ENCODE measurements at regions not wholly inside any gene's neighbourhood (a gene's known extent, or its start where the extent isn't known, plus 50 kb on each side); places are given as distances from the start of the nearest gene placed in this dataset.
"Not testable (repeated sequence)": the region's sequence is repeated elsewhere in the genome, so short reads cannot be mapped to it uniquely, and the experiment has no call there.

DNA sequence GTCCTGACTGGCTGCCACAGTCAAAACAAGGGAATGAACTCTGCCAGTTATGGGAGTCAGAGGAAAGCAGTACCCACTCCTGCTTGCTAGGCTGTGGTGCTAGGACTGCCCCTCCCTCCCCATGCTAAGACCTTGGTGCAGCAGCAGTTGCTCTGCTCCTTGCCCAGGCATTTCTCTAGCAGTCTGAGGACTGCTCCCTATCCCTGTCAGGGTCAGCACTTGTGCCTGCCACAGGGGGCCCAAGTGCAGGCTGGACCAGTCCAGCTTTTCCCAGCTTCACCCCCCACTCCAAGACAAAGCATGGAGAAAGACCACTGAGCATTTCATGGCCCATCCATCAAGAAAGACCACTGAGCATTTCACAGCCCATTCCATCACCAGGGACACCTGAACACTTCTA, 305.8 kb upstream of the CLEC14A start:
- DNase-seq: no peak

DNA sequence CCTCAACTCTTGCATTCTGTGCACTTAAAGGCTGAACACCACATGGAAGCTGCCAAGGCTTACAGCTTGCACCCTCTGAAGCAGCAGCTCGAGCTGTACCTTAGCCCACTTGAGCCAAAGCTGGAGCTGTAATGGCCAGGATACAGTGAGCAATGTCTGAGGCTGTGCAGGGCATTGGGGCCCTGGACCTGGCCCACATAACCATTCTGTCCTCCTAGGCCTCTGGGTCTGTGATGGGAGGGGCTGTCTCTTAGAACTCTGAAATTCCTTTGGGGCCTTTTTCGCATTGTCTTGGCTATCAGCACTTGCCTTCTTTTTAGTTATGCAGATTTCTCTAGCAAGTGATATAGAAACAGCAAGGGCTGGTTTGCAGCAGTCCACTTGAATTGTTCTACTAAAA, 303.8 kb upstream of the CLEC14A start:
- DNase-seq: no peak

DNA sequence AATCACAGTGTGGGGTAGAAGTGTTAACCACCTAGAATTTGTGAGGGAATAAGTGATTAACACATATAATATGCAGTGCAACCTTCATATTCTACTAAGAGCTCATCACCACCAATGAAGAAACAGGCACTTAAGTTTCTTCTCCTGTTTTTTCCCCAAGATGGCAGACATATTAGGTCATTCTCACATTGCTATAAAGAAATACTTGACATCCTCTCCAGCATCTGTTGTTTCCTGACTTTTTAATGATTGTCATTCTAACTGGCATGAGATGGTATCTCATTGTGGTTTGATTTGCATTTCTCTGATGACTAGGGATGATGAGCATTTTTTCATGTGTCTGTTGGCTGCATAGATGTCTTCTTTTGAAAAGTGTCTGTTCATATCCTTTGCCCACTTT, 301.5 kb upstream of the CLEC14A start:
- peak; percentile 34 for DNase-seq

DNA sequence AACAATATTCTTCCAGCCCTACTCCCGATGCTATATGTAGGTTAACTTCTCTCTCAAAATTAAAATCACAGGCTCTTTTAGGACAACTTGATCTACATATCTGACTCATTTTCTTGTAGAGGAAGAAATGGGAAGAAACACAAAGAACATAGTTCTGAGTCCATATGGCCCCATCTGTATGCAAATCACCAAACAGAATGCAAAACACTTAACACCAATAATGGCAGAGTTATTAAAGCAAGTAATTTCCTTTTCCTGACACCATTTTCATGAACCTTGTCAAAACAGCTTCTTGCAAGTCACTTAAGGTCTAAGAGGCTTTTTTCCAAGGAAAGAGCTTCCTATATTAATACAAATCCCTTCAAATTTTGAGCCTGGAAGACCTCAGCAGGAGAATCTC, 300.4 kb upstream of the CLEC14A start:
- no peak for DNase-seq

- DNase-seq: no peak
These were observed 298.1 kb upstream of the CLEC14A start for GRCh38 chr14:38554026-38554425.

- DNase-seq: peak; percentile 87
These were observed 297.7 kb upstream of the CLEC14A start for GRCh38 chr14:38553586-38553985.

DNA sequence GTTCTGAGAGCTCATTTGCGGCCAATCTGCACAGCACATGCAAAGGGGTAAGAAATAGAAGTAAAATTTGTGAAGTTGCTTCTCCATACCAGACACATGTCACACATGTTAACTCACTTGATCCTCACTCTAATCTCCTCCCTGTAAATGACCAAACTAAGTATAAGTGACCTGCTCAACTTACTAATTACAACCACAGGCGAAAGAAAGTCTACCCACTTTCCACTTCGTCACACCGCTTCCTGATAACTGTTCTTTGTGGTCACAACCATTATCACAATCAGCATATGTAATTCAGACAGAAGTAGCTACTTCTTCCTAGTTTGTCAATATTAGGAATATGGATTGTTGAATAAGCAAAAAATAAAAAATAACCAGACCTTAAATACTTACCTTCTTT, 293.7 kb upstream of the CLEC14A start:
- no peak for DNase-seq

DNA sequence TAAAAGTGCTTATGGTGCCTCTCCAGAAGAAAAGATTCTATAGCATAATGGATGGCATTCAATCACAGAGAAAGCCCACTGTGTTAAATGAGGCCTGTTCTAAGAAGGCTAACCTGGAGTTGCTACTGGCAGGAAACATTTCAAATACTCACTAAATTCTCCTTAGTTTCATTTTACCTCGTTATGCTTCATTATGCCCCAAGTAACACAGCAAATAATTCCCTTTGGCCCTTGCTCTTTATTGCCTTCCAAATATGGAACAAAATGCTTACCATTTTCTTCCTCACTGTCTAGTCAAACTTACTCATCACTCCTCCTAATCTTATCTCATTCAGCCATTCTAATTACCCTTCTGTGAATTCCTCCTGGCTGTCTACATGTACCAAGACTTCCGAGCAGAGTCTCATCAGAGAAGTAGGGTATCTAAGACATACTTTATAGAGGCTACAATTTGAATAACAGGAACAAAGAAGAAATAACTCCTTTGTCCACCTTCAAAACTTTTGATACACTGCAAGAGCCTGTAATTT, 292.1 kb upstream of the CLEC14A start:
- no peak for DNase-seq

DNA sequence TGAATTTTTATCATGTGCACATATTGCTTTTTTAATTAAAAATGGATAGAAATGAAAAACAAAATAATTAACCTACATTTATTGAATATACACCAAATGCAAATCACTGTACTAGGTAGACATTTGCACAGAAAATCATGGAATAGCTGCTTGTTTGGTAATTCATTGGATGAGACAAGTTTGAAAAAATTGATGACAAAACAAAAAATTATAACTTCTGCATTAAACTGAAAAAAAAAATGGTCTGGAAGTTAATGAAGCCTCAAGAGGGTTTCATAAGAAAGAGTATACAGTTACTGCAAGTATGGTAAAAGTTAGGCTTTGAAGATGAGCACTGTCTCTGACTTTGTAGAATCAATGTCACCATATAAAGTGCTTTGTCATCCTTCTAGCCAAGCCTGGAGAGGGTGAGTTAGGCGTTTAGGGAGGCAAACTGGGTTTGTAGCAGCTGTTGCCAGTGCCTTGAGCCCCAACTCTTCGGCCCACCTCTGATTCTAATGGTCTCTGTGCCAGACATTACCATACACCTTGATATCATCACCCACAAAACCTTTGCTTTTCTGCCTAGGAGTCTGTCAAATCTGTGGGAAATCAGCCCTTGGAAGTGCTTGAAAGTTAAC, 291.1 kb upstream of the CLEC14A start:
- no peak for DNase-seq

GRCh38 chr14:38544776-38545175, 288.9 kb upstream of the CLEC14A start:
- DNase-seq: no peak

DNA sequence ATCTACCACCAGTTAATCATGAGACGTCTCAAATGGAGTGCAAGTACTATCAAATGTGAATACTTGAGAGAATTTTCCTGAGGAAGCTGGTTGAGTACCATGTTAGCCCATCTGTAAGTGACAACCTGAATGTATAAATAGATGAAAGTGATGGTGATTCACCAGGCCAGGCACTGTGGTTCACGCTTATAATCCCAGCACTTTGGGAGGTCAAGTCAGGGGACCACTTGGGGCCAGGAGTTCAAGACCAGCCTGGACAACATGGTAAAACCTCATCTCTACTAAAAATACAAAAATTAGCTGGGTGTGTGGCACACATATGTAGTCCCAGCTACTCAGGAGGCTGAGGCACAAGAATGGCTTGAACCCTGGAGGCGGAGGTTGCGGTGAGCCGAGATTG, 288.0 kb upstream of the CLEC14A start:
- DNase-seq: not testable (repeated sequence)

DNA sequence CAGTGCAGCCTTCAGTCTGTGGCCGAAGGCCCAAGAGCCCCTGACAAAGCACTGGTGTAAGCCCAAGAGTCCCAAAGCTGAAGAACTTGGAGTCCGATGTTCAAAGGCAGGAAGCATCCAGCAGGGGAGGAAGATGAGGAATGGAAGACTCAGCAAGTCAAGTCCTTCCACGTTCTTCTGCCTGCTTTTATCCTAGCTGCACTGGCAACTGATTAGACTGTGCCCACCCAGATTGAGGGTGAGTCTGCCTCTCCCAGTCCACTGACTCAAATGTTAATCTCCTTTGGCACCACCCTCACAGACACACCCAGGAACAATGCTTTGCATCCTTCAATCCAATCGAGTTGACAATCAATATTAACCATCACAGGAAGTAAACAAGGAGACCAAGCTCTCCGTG, 282.2 kb upstream of the CLEC14A start:
- not testable (repeated sequence) for DNase-seq

- DNase-seq: no peak
These were observed 280.6 kb upstream of the CLEC14A start for GRCh38 chr14:38536376-38537038.

DNA sequence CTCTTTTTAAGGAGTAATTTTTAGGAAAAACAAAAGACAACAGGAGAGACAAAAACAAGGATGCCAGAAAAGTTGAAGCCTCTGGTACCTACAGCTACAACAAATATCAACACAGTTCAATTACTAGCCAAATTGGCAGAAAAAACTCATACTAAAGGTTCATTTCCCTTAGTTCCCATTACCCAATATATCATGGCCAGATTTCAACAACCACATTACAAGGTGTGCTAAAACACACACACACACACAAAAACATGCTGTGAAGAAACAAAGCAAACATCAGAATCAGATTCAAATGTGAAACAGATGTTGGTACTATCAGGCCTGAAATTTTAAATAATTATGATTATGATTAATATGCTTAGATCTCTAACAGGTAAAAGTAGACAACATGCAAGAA, 272.7 kb upstream of the CLEC14A start:
- DNase-seq: no peak

DNA sequence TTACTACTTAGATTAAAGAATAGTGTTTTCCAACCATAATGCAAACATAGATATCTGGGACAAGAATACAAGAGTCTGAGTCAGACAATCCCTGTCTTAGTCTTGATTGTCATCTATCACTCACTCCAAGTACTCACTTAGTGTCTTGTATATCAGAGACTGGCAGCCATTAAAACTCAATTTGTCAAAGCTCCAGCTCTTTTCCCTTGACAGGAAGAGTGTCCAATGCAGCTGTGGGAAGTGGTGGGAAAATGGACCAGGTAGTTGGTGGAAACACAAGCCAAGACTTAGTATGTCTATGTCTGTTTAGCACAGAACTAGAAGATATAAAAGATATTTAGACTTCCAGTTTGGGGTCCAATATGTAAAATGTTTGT, 271.6 kb upstream of the CLEC14A start:
- no peak for DNase-seq

DNA sequence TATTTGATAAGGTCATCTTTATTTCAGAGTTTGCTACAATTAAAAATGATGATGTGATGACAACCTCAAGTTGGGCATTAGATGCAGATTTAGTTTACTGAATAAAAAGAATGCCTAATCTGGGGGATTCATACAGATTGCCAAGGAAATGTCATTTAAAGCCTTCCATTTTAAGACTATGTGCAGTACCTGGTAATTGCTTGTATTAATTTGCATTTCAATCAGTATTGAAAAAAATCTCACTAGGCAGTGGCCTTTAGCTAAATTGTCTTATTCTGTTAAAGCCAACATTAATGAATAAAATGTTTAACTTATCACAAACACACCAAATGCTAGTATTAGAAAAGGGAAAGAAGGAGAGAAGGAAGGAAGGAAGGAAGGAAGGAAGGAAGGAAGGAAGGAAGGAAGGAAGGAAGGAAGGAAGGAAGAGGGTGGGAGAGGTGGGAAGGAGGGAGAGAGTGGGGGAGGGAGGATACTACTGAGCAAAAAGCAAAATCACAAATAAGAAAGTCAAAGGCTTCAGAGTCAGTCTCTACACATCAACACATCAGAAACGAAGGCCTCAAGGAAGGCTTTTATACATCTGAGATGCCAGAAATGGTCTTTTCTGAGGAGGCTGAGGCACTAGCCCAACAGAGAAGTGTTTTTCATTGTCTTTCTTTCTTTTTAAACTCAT, 271.1 kb upstream of the CLEC14A start:
- DNase-seq: no peak

DNA sequence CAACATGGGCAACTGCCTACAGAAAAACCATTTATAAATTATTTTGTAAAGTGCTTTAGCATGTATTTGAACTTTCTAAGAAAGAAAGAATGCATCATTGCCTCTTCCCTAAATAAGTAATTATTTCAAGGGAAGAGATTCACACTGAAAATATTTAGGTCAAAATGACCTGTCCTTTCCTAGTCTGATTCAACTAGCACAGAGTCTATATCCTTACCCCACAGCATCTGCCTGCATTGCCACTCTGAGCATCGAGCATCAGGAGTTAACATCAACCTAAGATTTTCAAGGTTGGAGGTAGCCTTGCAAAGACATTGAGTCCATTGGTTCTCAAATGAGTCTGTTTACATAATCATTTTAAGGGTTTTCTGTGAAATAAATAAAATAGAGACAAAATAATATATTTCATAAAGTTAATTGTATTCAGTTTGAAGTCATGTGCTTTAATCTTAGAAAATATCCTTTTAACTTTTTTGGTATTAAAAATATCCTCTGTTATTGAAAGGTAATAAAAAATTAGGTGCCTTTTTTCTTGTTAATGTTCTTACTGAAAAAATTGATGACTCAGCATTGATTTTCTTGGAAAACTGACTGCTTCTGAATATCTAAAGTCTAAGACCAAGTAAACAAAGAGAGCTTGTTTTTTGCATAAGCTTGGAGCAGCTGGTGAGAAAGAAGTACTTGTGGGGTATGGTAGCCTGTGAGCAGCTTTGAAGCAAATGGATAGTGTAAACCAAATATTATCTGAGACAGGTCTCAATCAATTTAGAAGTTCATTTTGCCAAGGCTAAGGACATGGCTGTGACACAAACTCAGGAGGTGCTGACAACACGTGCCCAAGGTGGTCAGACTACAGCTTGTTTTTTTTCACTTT, 269.0 kb upstream of the CLEC14A start:
- DNase-seq: no peak

DNA sequence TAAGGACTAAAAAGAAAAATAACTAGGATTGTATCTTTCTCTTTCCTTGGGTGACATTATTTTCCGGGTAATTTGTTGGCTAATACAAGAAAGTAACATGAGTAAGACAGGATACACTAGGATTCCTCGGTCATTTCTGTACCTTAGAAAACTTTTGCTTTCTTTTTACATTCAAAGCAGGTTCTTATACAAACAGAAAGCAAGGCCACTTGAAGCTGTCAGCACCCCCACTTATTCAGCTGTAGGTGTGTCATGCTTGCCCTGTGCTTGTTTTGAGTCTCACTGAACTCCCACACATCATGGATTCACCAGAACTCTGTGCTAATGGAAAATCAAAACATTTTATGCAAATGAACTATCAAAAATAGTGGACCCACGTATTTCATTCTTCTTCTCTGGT, 266.8 kb upstream of the CLEC14A start:
- no peak for DNase-seq

DNA sequence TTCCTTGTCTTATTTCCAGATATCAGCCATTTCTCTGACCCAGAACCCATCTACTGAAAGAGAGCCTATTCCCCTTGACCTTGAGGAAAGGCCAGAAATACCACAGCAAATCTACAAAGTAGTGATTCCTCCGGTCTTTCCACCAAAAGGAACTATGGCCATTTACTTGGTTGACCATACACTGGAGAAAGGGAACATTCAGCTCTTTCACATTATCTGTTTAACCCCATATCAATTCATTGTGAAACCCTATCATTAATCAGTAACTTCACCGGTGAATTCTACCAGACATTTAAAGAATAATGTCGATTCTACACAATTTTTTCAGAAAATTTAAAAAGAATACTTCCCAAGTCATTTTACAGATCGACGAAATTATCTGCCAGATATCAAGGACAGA, 265.7 kb upstream of the CLEC14A start:
- DNase-seq: no peak

DNA sequence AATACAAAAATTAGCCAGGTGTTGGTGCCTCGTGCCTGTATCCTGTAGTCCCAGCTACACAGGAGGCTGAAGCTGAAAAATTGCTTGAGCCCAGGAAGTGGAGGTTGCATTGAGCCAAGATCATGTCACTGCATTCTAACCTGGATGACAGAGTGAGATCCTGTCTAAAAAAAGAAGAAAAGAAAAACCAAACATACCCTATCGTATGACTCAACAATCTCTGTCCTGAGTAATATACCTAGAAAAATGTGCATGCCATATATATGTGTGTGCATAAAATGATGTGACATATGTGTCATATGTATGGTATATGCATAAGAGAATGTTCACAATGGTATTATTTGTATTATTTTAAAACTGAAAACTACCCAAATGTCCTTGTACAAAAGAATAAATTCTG, 261.5 kb upstream of the CLEC14A start:
- DNase-seq: no peak

DNA sequence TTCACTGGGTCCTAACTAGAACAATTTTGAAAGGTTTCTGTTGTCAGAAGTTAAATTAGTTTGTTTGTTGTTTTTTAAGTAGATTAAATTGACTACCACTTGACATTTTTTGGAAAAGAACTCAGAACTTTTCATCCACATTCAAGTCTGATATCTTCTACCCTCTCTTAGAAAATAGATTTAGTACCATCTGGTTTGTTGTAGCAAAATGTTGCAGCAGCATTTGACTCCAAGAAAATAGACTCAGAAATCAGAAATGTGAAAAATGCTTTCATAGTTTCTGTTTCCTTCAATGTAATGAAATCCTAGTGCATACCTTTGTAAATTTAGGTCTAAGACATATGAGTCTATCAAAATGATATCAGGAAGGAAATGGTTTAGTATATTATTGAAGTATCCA, 256.3 kb upstream of the CLEC14A start:
- DNase-seq: no peak

DNA sequence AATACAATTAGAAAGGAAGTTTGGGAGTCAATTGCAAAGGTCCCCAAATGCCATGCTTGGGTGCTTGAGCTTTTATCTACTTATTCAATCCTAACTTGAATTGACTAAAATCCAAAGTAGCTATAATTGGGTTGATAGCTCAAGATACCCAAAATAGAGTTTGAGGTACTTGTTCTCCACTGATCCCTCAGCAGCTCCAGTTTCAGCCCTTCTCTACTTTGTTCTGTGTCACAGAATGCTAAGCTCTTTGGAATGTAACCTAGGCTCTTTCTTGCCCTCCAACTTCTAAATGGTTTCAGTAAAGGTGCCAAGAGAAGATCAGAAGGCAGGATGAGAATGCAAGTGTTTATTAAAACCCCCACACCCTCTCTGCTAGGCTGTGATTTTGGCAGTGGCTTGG, 251.4 kb upstream of the CLEC14A start:
- no peak for DNase-seq

GRCh38 chr14:38505973-38506249, 250.0 kb upstream of the CLEC14A start:
- DNase-seq: no peak
